HEK293 (cell line): ENCODE measurements at regions not wholly inside any gene's neighbourhood (a gene's known extent, or its start where the extent isn't known, plus 50 kb on each side); places are given as distances from the start of the nearest gene placed in this dataset.

Experiments
- CTCF ChIA-PET: fragments of 350-600 bp; formaldehyde crosslinking; extraction: SDS; loops from one replicate; lab custom pipeline; 2021; ENCODE audit warnings: antibody characterized with exemption; lab: Yijun Ruan, JAX
- POLR2A ChIA-PET: fragments of 300-600 bp; formaldehyde crosslinking; extraction: SDS; loops from one replicate; lab custom pipeline; 2020; ENCODE audit warnings: antibody characterized with exemption, inconsistent platforms; lab: Yijun Ruan, JAX
- H3K27ac ChIP-seq: fragments of 200-500 bp; sonication (Bioruptor generic); 2 replicates; pipeline ENCODE4 v1.5.1; 2014; ENCODE audit warnings: low read depth, low read length, control low read depth, inconsistent platforms; ENCODE audit errors: extremely low read depth
- H3K36me3 ChIP-seq, 2 experiments: fragments of 200-500 bp in 1 of 2; sonication (Bioruptor generic) in 1 of 2; 1 replicate in 1 of 2; 2 replicates in 1 of 2; pipeline ENCODE4 v1.5.1; 2014 to 2017; ENCODE audit warnings: inconsistent platforms in 2 of 2, low read length in 2 of 2; ENCODE audit not compliant: control insufficient read depth in 2 of 2, insufficient read depth in 1 of 2
- H3K4me1 ChIP-seq: fragments of 200-500 bp; sonication (Bioruptor generic); 2 replicates; pipeline ENCODE4 v1.5.1; 2014; ENCODE audit warnings: mild to moderate bottlenecking, low read length, inconsistent platforms; ENCODE audit not compliant: control insufficient read depth, insufficient read depth
- H3K4me3 ChIP-seq: 2 replicates; pipeline ENCODE4 v1.5.1; 2011; ENCODE audit warnings: low read depth, mild to moderate bottlenecking, control low read depth, low read length, moderate library complexity
- H3K9me3 ChIP-seq: fragments of 200-500 bp; sonication (Bioruptor generic); 2 replicates; pipeline ENCODE4 v1.5.1; 2014; ENCODE audit warnings: low read depth, low read length, inconsistent platforms; ENCODE audit not compliant: control insufficient read depth, insufficient read depth
- BCL11A ChIP-seq: fragments of 450-650 bp; formaldehyde crosslinking; IDR thresholded peaks from 2 replicates; pipeline ENCODE4 v1.5.1; 2016; ENCODE audit warnings: low read depth, missing biosample characterization, missing genetic modification characterization
- CTCF ChIP-seq: fragments of 450-650 bp; formaldehyde crosslinking; IDR thresholded peaks from 2 replicates; pipeline ENCODE4 v1.5.1; 2016; ENCODE audit warnings: missing biosample characterization, missing genetic modification characterization
- GFI1B ChIP-seq: fragments of 450-650 bp; formaldehyde crosslinking; IDR thresholded peaks from 2 replicates; pipeline ENCODE4 v1.5.1; 2016; ENCODE audit warnings: missing biosample characterization, missing genetic modification characterization
- GLI2 ChIP-seq: fragments of 450-650 bp; formaldehyde crosslinking; IDR thresholded peaks from 2 replicates; pipeline ENCODE4; 2017; ENCODE audit warnings: missing biosample characterization, missing genetic modification characterization, low read depth, borderline replicate concordance
- TCF7L2 ChIP-seq: IDR thresholded peaks from 2 replicates; pipeline ENCODE4 v1.6.1; 2011; ENCODE audit warnings: low read depth, mild to moderate bottlenecking, inconsistent platforms, low read length, moderate library complexity, borderline replicate concordance
- WT1 ChIP-seq: fragments of 450-650 bp; formaldehyde crosslinking; IDR thresholded peaks from 2 replicates; pipeline ENCODE4 v1.5.1; 2016; ENCODE audit warnings: missing biosample characterization, missing genetic modification characterization
- ZEB2 ChIP-seq: fragments of 450-650 bp; formaldehyde crosslinking; IDR thresholded peaks from 2 replicates; pipeline ENCODE4 v1.5.1; 2016; ENCODE audit warnings: missing biosample characterization, missing genetic modification characterization
- ZIC2 ChIP-seq: fragments of 450-650 bp; formaldehyde crosslinking; IDR thresholded peaks from 2 replicates; pipeline ENCODE4 v1.5.1; 2016; ENCODE audit warnings: missing biosample characterization, missing genetic modification characterization
- ZNF16 ChIP-seq: fragments of 450-650 bp; formaldehyde crosslinking; IDR thresholded peaks from 2 replicates; pipeline ENCODE4 v1.5.1; 2016; ENCODE audit warnings: low read depth, missing biosample characterization, missing genetic modification characterization
- ZNF23 ChIP-seq: fragments of 450-650 bp; formaldehyde crosslinking; IDR thresholded peaks from 2 replicates; pipeline ENCODE4 v1.5.1; 2016; ENCODE audit warnings: missing biosample characterization, missing genetic modification characterization, borderline replicate concordance
- ZNF274 ChIP-seq, 2 experiments: fragments of 200-500 bp in 1 of 2; fragments of 450-650 bp in 1 of 2; sonication (Bioruptor generic) in 1 of 2; formaldehyde crosslinking in 1 of 2; IDR thresholded peaks; 2 replicates each; pipeline versions ENCODE4 v1.5.1 to v1.6.1; 2014 to 2016; ENCODE audit warnings: borderline replicate concordance in 1 of 2, inconsistent platforms in 1 of 2, low read length in 1 of 2, missing biosample characterization in 1 of 2, missing genetic modification characterization in 1 of 2
- ZNF292 ChIP-seq: fragments of 450-650 bp; formaldehyde crosslinking; IDR thresholded peaks from 2 replicates; pipeline ENCODE4 v1.5.1; 2016; ENCODE audit warnings: low read depth, missing biosample characterization, missing genetic modification characterization, borderline replicate concordance
- ZNF366 ChIP-seq: fragments of 450-650 bp; formaldehyde crosslinking; conservative IDR thresholded peaks from 2 replicates; pipeline ENCODE4 v1.5.1; 2016; ENCODE audit warnings: missing biosample characterization, missing genetic modification characterization
- ZNF561 ChIP-seq: fragments of 450-650 bp; IDR thresholded peaks from 2 replicates; pipeline ENCODE4 v1.5.1; 2018; ENCODE audit warnings: missing biosample characterization, missing genetic modification characterization, borderline replicate concordance
- ZNF664 ChIP-seq: fragments of 450-650 bp; formaldehyde crosslinking; IDR thresholded peaks from 2 replicates; pipeline ENCODE4 v1.5.1; 2016; ENCODE audit warnings: missing biosample characterization, missing genetic modification characterization
- ZNF747 ChIP-seq: fragments of 450-650 bp; formaldehyde crosslinking; IDR thresholded peaks from 2 replicates; pipeline ENCODE4 v1.5.1; 2016; ENCODE audit warnings: missing biosample characterization, missing genetic modification characterization
- ZNF792 ChIP-seq: fragments of 450-650 bp; formaldehyde crosslinking; IDR thresholded peaks from 2 replicates; pipeline ENCODE4 v1.5.1; 2016; ENCODE audit warnings: missing biosample characterization, missing genetic modification characterization
- ZNF830 ChIP-seq: fragments of 450-650 bp; IDR thresholded peaks from 2 replicates; pipeline ENCODE4 v1.5.0; 2018; ENCODE audit warnings: missing biosample characterization, missing genetic modification characterization, low read depth, mild to moderate bottlenecking, moderate library complexity
- ZSCAN23 ChIP-seq: fragments of 450-650 bp; formaldehyde crosslinking; IDR thresholded peaks from 2 replicates; pipeline ENCODE4 v1.5.1; 2016; ENCODE audit warnings: missing biosample characterization, missing genetic modification characterization
- TF ChIP-seq, protein P1 (sequence below): fragments of 450-650 bp; formaldehyde crosslinking; IDR thresholded peaks from 2 replicates; pipeline ENCODE4 v1.5.1; 2016; ENCODE audit warnings: missing biosample characterization, missing genetic modification characterization
- TF ChIP-seq, protein P2 (sequence below): fragments of 450-650 bp; IDR thresholded peaks from 2 replicates; pipeline ENCODE4 v1.5.1; 2018; ENCODE audit warnings: missing biosample characterization, missing genetic modification characterization

DNA sequence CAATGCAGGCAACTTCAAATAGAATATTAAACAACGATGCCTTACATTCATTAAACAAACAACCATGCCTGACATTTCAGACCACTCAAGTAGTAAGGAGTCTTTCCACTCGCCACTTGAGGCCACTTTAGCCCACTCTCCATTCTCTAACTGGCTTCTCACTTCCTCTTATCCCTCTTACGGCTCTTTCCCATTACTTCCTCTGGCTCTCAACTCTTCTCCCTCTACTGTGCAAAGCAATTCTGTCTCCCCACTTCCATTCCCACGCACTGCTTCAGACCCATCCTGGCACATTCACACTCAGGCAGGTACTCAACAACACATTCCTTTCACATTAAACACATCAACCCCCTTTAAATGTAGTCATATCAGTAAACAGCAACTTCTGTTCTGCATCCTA, 229.8 kb upstream of the IPO5 start:
- ChIA-PET CTCF (interaction anchor here (1.1 kb wide), 1 partner anchor 82 kb away, joined by 6 read pairs; no protein-coding TSS in a partner anchor), POLR2A (no interaction called here)
- Histone ChIP-seq H3K27ac (no peak overlapping the region), H3K36me3 (no peaks in the 10 kb centered on the region), H3K9me3 (no peaks in the 10 kb centered on the region), H3K4me3 (no peak overlapping the region), H3K4me1 (no peaks in the 10 kb centered on the region)
- TF ChIP-seq WT1 (tag by site-specific recombination) = no peak
- no peak for TF ChIP-seq ZNF16 (tag by site-specific recombination)
- TF ChIP-seq TCF7L2 = no peak
- TF ChIP-seq, protein P1, sequence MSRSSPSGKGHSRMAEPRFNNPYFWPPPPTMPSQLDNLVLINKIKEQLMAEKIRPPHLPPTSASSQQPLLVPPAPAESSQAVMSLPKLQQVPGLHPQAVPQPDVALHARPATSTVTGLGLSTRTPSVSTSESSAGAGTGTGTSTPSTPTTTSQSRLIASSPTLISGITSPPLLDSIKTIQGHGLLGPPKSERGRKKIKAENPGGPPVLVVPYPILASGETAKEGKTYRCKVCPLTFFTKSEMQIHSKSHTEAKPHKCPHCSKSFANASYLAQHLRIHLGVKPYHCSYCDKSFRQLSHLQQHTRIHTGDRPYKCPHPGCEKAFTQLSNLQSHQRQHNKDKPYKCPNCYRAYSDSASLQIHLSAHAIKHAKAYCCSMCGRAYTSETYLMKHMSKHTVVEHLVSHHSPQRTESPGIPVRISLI (tag by site-specific recombination) = no peak
- TF ChIP-seq, protein P2, sequence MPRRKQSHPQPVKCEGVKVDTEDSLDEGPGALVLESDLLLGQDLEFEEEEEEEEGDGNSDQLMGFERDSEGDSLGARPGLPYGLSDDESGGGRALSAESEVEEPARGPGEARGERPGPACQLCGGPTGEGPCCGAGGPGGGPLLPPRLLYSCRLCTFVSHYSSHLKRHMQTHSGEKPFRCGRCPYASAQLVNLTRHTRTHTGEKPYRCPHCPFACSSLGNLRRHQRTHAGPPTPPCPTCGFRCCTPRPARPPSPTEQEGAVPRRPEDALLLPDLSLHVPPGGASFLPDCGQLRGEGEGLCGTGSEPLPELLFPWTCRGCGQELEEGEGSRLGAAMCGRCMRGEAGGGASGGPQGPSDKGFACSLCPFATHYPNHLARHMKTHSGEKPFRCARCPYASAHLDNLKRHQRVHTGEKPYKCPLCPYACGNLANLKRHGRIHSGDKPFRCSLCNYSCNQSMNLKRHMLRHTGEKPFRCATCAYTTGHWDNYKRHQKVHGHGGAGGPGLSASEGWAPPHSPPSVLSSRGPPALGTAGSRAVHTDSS (tag by site-specific recombination) = no peak
- TF ChIP-seq ZNF292 (tag by site-specific recombination) = no peak
- TF ChIP-seq ZNF561 (tag by site-specific recombination) = no peak
- no peak for TF ChIP-seq ZEB2 (tag by site-specific recombination)
- no peak for TF ChIP-seq CTCF (tag by site-specific recombination)
- TF ChIP-seq ZNF366 (tag by site-specific recombination) = no peak
- TF ChIP-seq ZNF792 (tag by site-specific recombination) = no peak
- TF ChIP-seq GFI1B (tag by site-specific recombination) = no peak
- no peak for TF ChIP-seq ZNF664

DNA sequence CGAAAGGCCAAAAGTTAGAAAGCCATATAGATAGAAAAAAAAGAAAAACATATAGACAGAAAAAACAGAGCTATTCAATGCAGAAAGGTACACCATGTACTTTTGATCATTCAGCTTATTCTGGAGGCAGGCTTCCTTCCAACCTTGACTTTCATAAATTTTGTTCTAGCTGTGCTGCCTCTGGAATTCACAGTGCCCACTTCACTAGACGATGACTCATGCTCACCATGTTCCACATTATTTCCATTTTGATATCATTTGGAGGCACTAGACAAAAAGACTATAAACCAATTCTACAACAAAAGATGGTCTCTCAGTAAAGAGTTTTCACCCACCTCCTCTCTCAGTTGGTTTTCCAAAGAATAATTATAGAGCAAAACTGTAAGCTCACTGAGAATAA, 229.0 kb upstream of the IPO5 start:
- Histone ChIP-seq H3K4me3 (no peak overlapping the region), H3K36me3 (no peaks in the 10 kb centered on the region), H3K4me1 (no peaks in the 10 kb centered on the region), H3K27ac (no peak overlapping the region), H3K9me3 (no peaks in the 10 kb centered on the region)
- TF ChIP-seq ZNF830 = no peak
- no peak for TF ChIP-seq ZIC2 (tag by site-specific recombination)
- TF ChIP-seq ZNF16 (tag by site-specific recombination) = no peak
- no peak for TF ChIP-seq ZNF23 (tag by site-specific recombination)
- no peak for TF ChIP-seq ZSCAN23 (tag by site-specific recombination)
- no peak for TF ChIP-seq ZNF274 (IDR thresholded peaks at IDR 0.05; ENCODE audit: low read length)
- no peak for TF ChIP-seq ZNF274 (tag by site-specific recombination; IDR thresholded peaks at IDR 0.05; ENCODE audit: borderline replicate concordance)
- no peak for TF ChIP-seq GLI2 (tag by site-specific recombination)
- TF ChIP-seq ZNF664 = no peak
- no peak for TF ChIP-seq BCL11A (tag by site-specific recombination)
- no peak for TF ChIP-seq ZNF747 (tag by site-specific recombination)
- CTCF ChIA-PET = no interaction called here
- POLR2A ChIA-PET = no interaction called here
